ENCODE measurements at regions not wholly inside any gene's neighbourhood (a gene's known extent, or its start where the extent isn't known, plus 50 kb on each side); places are given as distances from the start of the nearest gene placed in this dataset.

GRCh38 chr3:59152943-59153342 is 103.1 kb upstream of the CFAP20DC start:
- DNase-seq (ENCODE audit: low read depth in 4 of 6, low spot score in 6 of 6) = no peak
- H3K36me3 ChIP-seq (ENCODE audit: control insufficient read depth, insufficient read depth, low read length) = no peaks in the 10 kb centered on the region
- no peaks in the 10 kb centered on the region for H3K4me1 ChIP-seq (ENCODE audit: control insufficient read depth, insufficient read depth, low read length)
- no CpG with 5 or more reads among the region's 2 CpGs for WGBS (ENCODE audit: insufficient coverage)
- peaks cover 4% of the 10 kb centered on the region for H3K9me3 ChIP-seq (ENCODE audit: control insufficient read depth, insufficient read depth, low read length)
- H3K4me3 ChIP-seq (ENCODE audit: low read depth, low read length) = no peak overlapping the region
- no peak overlapping the region for H3K27ac ChIP-seq (ENCODE audit: low read depth, low read length)
- H3K27me3 ChIP-seq (ENCODE audit: control insufficient read depth, insufficient read depth, low read length) = no peaks in the 10 kb centered on the region

GRCh38 chr3:59150039-59150438 is 100.2 kb upstream of the CFAP20DC start:
- H3K9me3 ChIP-seq (ENCODE audit: control insufficient read depth, insufficient read depth, low read length) = peaks cover 4% of the 10 kb centered on the region
- 30% methylated on average over 2 of the region's 3 CpGs for WGBS (ENCODE audit: insufficient coverage)
- H3K27me3 ChIP-seq (ENCODE audit: control insufficient read depth, insufficient read depth, low read length) = no peaks in the 10 kb centered on the region
- H3K27ac ChIP-seq (ENCODE audit: low read depth, low read length) = no peak overlapping the region
- no peak overlapping the region for H3K4me3 ChIP-seq (ENCODE audit: low read depth, low read length)
- DNase-seq (ENCODE audit: low read depth in 4 of 6, low spot score in 6 of 6) = no peak
- no peaks in the 10 kb centered on the region for H3K36me3 ChIP-seq (ENCODE audit: control insufficient read depth, insufficient read depth, low read length)
- H3K4me1 ChIP-seq (ENCODE audit: control insufficient read depth, insufficient read depth, low read length) = no peaks in the 10 kb centered on the region

GRCh38 chr3:59149166-59149565 is 99.3 kb upstream of the CFAP20DC start:
- peaks cover 4% of the 10 kb centered on the region for H3K9me3 ChIP-seq (ENCODE audit: control insufficient read depth, insufficient read depth, low read length)
- H3K36me3 ChIP-seq (ENCODE audit: control insufficient read depth, insufficient read depth, low read length) = no peaks in the 10 kb centered on the region
- no peak for DNase-seq (ENCODE audit: low read depth in 4 of 6, low spot score in 6 of 6)
- H3K4me1 ChIP-seq (ENCODE audit: control insufficient read depth, insufficient read depth, low read length) = no peaks in the 10 kb centered on the region
- H3K27me3 ChIP-seq (ENCODE audit: control insufficient read depth, insufficient read depth, low read length) = no peaks in the 10 kb centered on the region
- no peak overlapping the region for H3K4me3 ChIP-seq (ENCODE audit: low read depth, low read length)
- no CpG with 5 or more reads among the region's 2 CpGs for WGBS (ENCODE audit: insufficient coverage)
- H3K27ac ChIP-seq (ENCODE audit: low read depth, low read length) = no peak overlapping the region

GRCh38 chr3:59143447-59143846 is 93.6 kb upstream of the CFAP20DC start:
- DNase-seq (ENCODE audit: low read depth in 4 of 6, low spot score in 6 of 6) = no peak
- Histone ChIP-seq H3K27ac (ENCODE audit: low read depth, low read length) (no peak overlapping the region), H3K27me3 (ENCODE audit: control insufficient read depth, insufficient read depth, low read length) (no peaks in the 10 kb centered on the region), H3K9me3 (ENCODE audit: control insufficient read depth, insufficient read depth, low read length) (no peaks in the 10 kb centered on the region), H3K36me3 (ENCODE audit: control insufficient read depth, insufficient read depth, low read length) (no peaks in the 10 kb centered on the region), H3K4me1 (ENCODE audit: control insufficient read depth, insufficient read depth, low read length) (no peaks in the 10 kb centered on the region), H3K4me3 (ENCODE audit: low read depth, low read length) (no peak overlapping the region)

GRCh38 chr3:59142556-59142955 is 92.7 kb upstream of the CFAP20DC start:
- H3K27me3 ChIP-seq (ENCODE audit: control insufficient read depth, insufficient read depth, low read length) = no peaks in the 10 kb centered on the region
- H3K27ac ChIP-seq (ENCODE audit: low read depth, low read length) = no peak overlapping the region
- WGBS (ENCODE audit: insufficient coverage) = 25% methylated on average over 2 of the region's 6 CpGs
- no peak overlapping the region for H3K4me3 ChIP-seq (ENCODE audit: low read depth, low read length)
- no peaks in the 10 kb centered on the region for H3K9me3 ChIP-seq (ENCODE audit: control insufficient read depth, insufficient read depth, low read length)
- no peaks in the 10 kb centered on the region for H3K36me3 ChIP-seq (ENCODE audit: control insufficient read depth, insufficient read depth, low read length)
- no peaks in the 10 kb centered on the region for H3K4me1 ChIP-seq (ENCODE audit: control insufficient read depth, insufficient read depth, low read length)
- peak in 1 of 6 donors; percentile 9 for DNase-seq (ENCODE audit: low read depth in 4 of 6, low spot score in 6 of 6)

GRCh38 chr3:59138966-59139365 is 89.1 kb upstream of the CFAP20DC start:
- Histone ChIP-seq H3K27ac (ENCODE audit: low read depth, low read length) (no peak overlapping the region), H3K9me3 (ENCODE audit: control insufficient read depth, insufficient read depth, low read length) (no peaks in the 10 kb centered on the region), H3K27me3 (ENCODE audit: control insufficient read depth, insufficient read depth, low read length) (no peaks in the 10 kb centered on the region), H3K4me3 (ENCODE audit: low read depth, low read length) (no peak overlapping the region), H3K4me1 (ENCODE audit: control insufficient read depth, insufficient read depth, low read length) (no peaks in the 10 kb centered on the region), H3K36me3 (ENCODE audit: control insufficient read depth, insufficient read depth, low read length) (no peaks in the 10 kb centered on the region)
- WGBS (ENCODE audit: insufficient coverage) = no CpG with 5 or more reads among the region's 7 CpGs
- no peak for DNase-seq (ENCODE audit: low read depth in 4 of 6, low spot score in 6 of 6)

- Histone ChIP-seq H3K27ac (ENCODE audit: low read depth, low read length) (no peak overlapping the region), H3K4me1 (ENCODE audit: control insufficient read depth, insufficient read depth, low read length) (no peaks in the 10 kb centered on the region), H3K27me3 (ENCODE audit: control insufficient read depth, insufficient read depth, low read length) (no peaks in the 10 kb centered on the region), H3K4me3 (ENCODE audit: low read depth, low read length) (no peak overlapping the region), H3K9me3 (ENCODE audit: control insufficient read depth, insufficient read depth, low read length) (no peaks in the 10 kb centered on the region), H3K36me3 (ENCODE audit: control insufficient read depth, insufficient read depth, low read length) (no peaks in the 10 kb centered on the region)
- no CpG with 5 or more reads among the region's 1 CpG for WGBS (ENCODE audit: insufficient coverage)
- no peak for DNase-seq (ENCODE audit: low read depth in 4 of 6, low spot score in 6 of 6)
These were observed 87.6 kb upstream of the CFAP20DC start for GRCh38 chr3:59137415-59137814.

GRCh38 chr3:59136081-59136480 is 86.3 kb upstream of the CFAP20DC start:
- 43% methylated on average over 1 of the region's 2 CpGs for WGBS (ENCODE audit: insufficient coverage)
- DNase-seq (ENCODE audit: low read depth in 4 of 6, low spot score in 6 of 6) = no peak
- Histone ChIP-seq H3K36me3 (ENCODE audit: control insufficient read depth, insufficient read depth, low read length) (no peaks in the 10 kb centered on the region), H3K9me3 (ENCODE audit: control insufficient read depth, insufficient read depth, low read length) (no peaks in the 10 kb centered on the region), H3K4me1 (ENCODE audit: control insufficient read depth, insufficient read depth, low read length) (no peaks in the 10 kb centered on the region), H3K27ac (ENCODE audit: low read depth, low read length) (no peak overlapping the region), H3K4me3 (ENCODE audit: low read depth, low read length) (no peak overlapping the region), H3K27me3 (ENCODE audit: control insufficient read depth, insufficient read depth, low read length) (no peaks in the 10 kb centered on the region)

- no peaks in the 10 kb centered on the region for H3K27me3 ChIP-seq (ENCODE audit: control insufficient read depth, insufficient read depth, low read length)
- WGBS (ENCODE audit: insufficient coverage) = 67% methylated on average over 1 of the region's 3 CpGs
- no peak for DNase-seq (ENCODE audit: low read depth in 4 of 6, low spot score in 6 of 6)
These were observed 85.3 kb upstream of the CFAP20DC start for GRCh38 chr3:59135096-59135495.

GRCh38 chr3:59133311-59133710 is 83.5 kb upstream of the CFAP20DC start:
- no peak for DNase-seq (ENCODE audit: low read depth in 4 of 6, low spot score in 6 of 6)
- WGBS (ENCODE audit: insufficient coverage) = no CpG with 5 or more reads among the region's 4 CpGs
- Histone ChIP-seq H3K4me1 (ENCODE audit: control insufficient read depth, insufficient read depth, low read length) (no peaks in the 10 kb centered on the region), H3K36me3 (ENCODE audit: control insufficient read depth, insufficient read depth, low read length) (no peaks in the 10 kb centered on the region), H3K27ac (ENCODE audit: low read depth, low read length) (no peak overlapping the region), H3K4me3 (ENCODE audit: low read depth, low read length) (no peak overlapping the region), H3K9me3 (ENCODE audit: control insufficient read depth, insufficient read depth, low read length) (no peaks in the 10 kb centered on the region), H3K27me3 (ENCODE audit: control insufficient read depth, insufficient read depth, low read length) (no peaks in the 10 kb centered on the region)

More at GRCh38 chr3:59135096-59135495, 85.3 kb upstream of the CFAP20DC start:
- no peaks in the 10 kb centered on the region for H3K9me3 ChIP-seq (ENCODE audit: control insufficient read depth, insufficient read depth, low read length)
- H3K4me3 ChIP-seq (ENCODE audit: low read depth, low read length) = no peak overlapping the region
- no peak overlapping the region for H3K27ac ChIP-seq (ENCODE audit: low read depth, low read length)
- no peaks in the 10 kb centered on the region for H3K4me1 ChIP-seq (ENCODE audit: control insufficient read depth, insufficient read depth, low read length)
- H3K36me3 ChIP-seq (ENCODE audit: control insufficient read depth, insufficient read depth, low read length) = no peaks in the 10 kb centered on the region

All from spinal cord (tissue), 9 donors.